HepG2 (cell line): ENCODE measurements at regions not wholly inside any gene's neighbourhood (a gene's known extent, or its start where the extent isn't known, plus 50 kb on each side); places are given as distances from the start of the nearest gene placed in this dataset.

Source experiments
- ATAC-seq: fragments of 200-7000 bp; cut with Tn5 transposase; 3 replicates; pipeline ENCODE4 v1.9.1; 2020; ENCODE audit warnings: mild to moderate bottlenecking, moderate library complexity
- BruUV-seq: library from RNA; stranded (reverse); fragments of 400-500 nt; replicated peaks from 2 replicates; lab custom pipeline; 2021; lab: Mats Ljungman, UMichigan
- CTCF ChIA-PET: fragments of 300-600 bp; formaldehyde crosslinking; extraction: SDS; loops from one replicate; lab custom pipeline; 2021; ENCODE audit warnings: low total read pairs, inconsistent platforms, low intra/inter-chr PET ratio; lab: Yijun Ruan, JAX
- POLR2A ChIA-PET: fragments of 350-600 bp; sonication (Branson Sonifier 250); formaldehyde crosslinking; loops from one replicate; lab custom pipeline; 2020; ENCODE audit warnings: antibody characterized with exemption, inconsistent platforms; lab: Yijun Ruan, JAX
- DNase-seq: peaks from one replicate; pipeline ENCODE4 v3.0.0-alpha.2; 2015; ENCODE audit warnings: low spot score
- FAIRE-seq: peaks from 3 replicates; lab custom pipeline; 2011; peaks lifted over from hg19 to GRCh38; lab: Jason Lieb, UNC
- H2AFZ ChIP-seq: one replicate; pipeline ENCODE4 v1.6.1; 2011; ENCODE audit warnings: low read length, inconsistent platforms
- H3K27ac ChIP-seq: fragments of 300-600 bp; 3 replicates; pipeline ENCODE4 v1.8.0; 2011; ENCODE audit warnings: mixed run types, mild to moderate bottlenecking, mixed read lengths, low read length, inconsistent platforms; ENCODE audit not compliant: insufficient read depth; ENCODE audit errors: extremely low read length
- H3K27me3 ChIP-seq, 2 experiments: fragments of 200-600 bp in 1 of 2; 2 replicates in 1 of 2; 3 replicates in 1 of 2; pipeline versions ENCODE4 v1.6.0 to v1.8.0; 2011; ENCODE audit warnings: low read length in 2 of 2, mild to moderate bottlenecking in 2 of 2, moderate library complexity in 2 of 2, inconsistent platforms in 1 of 2; ENCODE audit not compliant: insufficient read depth in 2 of 2, control insufficient read depth in 1 of 2
- H3K36me3 ChIP-seq, 2 experiments: fragments of 200-600 bp in 1 of 2; replicated peaks in 1 of 2; 2 replicates in 1 of 2; 3 replicates in 1 of 2; pipeline versions ENCODE4 v1.5.1 to v1.8.0; 2011; ENCODE audit warnings: low read length in 2 of 2, inconsistent platforms in 1 of 2; ENCODE audit not compliant: insufficient read depth in 2 of 2, control insufficient read depth in 1 of 2
- H3K4me1 ChIP-seq: 2 replicates; pipeline ENCODE4 v1.5.1; 2012; ENCODE audit warnings: low read length, inconsistent platforms; ENCODE audit not compliant: insufficient read depth
- H3K4me2 ChIP-seq: 2 replicates; pipeline ENCODE4 v1.6.0; 2011; ENCODE audit warnings: low read depth, low read length, inconsistent platforms
- H3K4me3 ChIP-seq, 3 experiments: fragments of 200-600 bp in 1 of 3; sonication (generic), shearing (Covaris generic) in 1 of 3; replicated peaks in 1 of 3; 2 replicates each; pipeline ENCODE4 v1.5.1; 2011 to 2016; ENCODE audit warnings: low read length in 3 of 3, inconsistent platforms in 2 of 3, low read depth in 2 of 3, mild to moderate bottlenecking in 2 of 3, control low read depth in 1 of 3, mixed read lengths in 1 of 3; ENCODE audit not compliant: insufficient read depth in 1 of 3
- H3K79me2 ChIP-seq: one replicate; pipeline ENCODE4 v1.6.1; 2011; ENCODE audit warnings: low read length, inconsistent platforms; ENCODE audit not compliant: insufficient read depth
- H3K9ac ChIP-seq: 2 replicates; pipeline ENCODE4 v1.6.0; 2011; ENCODE audit warnings: mild to moderate bottlenecking, low read depth, low read length, inconsistent platforms; ENCODE audit not compliant: insufficient read depth
- H3K9me3 ChIP-seq: 2 replicates; pipeline ENCODE4 v1.5.1; 2012; ENCODE audit warnings: mild to moderate bottlenecking, low read length
- H4K20me1 ChIP-seq: 2 replicates; pipeline ENCODE4 v1.6.0; 2011; ENCODE audit warnings: inconsistent platforms, mild to moderate bottlenecking, low read length, moderate library complexity; ENCODE audit not compliant: insufficient read depth
- GMEB1 ChIP-seq: sonication (generic); formaldehyde crosslinking; IDR thresholded peaks from 2 replicates; pipeline ENCODE4 v1.5.1; 2020; ENCODE audit warnings: missing genetic modification reagents, mild to moderate bottlenecking, borderline replicate concordance
- HBP1 ChIP-seq: IDR thresholded peaks from 2 replicates; pipeline ENCODE4 v1.6.1; 2016; ENCODE audit warnings: low read depth, control low read depth
- KDM3A ChIP-seq: IDR thresholded peaks from 2 replicates; pipeline ENCODE4 v1.6.1; 2018; ENCODE audit warnings: low read depth, missing compliant biosample characterization
- MBNL3 ChIP-seq: fragments of 250-450 bp; sonication (Bioruptor Pico); conservative IDR thresholded peaks from 2 replicates; pipeline ENCODE4 v1.8.0; 2022; ENCODE audit warnings: mild to moderate bottlenecking, inconsistent platforms
- MXD4 ChIP-seq: IDR thresholded peaks from 2 replicates; pipeline ENCODE4 v1.6.1; 2016; ENCODE audit warnings: mild to moderate bottlenecking, missing biosample characterization, missing genetic modification reagents
- MYC ChIP-seq: sonication (generic); formaldehyde crosslinking; IDR thresholded peaks from 2 replicates; pipeline ENCODE4 v1.9.0; 2021; ENCODE audit warnings: missing genetic modification reagents, borderline replicate concordance
- NFRKB ChIP-seq: fragments of 450-650 bp; IDR thresholded peaks from 2 replicates; pipeline ENCODE4 v1.6.1; 2017
- POLR2AphosphoS5 ChIP-seq: IDR thresholded peaks from 2 replicates; pipeline ENCODE4 v1.6.1; 2012; ENCODE audit warnings: low read depth, low read length
- PREB ChIP-seq: sonication (generic); formaldehyde crosslinking; IDR thresholded peaks from 2 replicates; pipeline ENCODE4 v1.4.0; 2020; ENCODE audit warnings: missing genetic modification reagents
- SALL2 ChIP-seq: sonication (generic); formaldehyde crosslinking; IDR thresholded peaks from 2 replicates; pipeline ENCODE4 v1.8.1; 2023; ENCODE audit warnings: mild to moderate bottlenecking, missing genetic modification reagents, inconsistent platforms
- SAP130 ChIP-seq: IDR thresholded peaks from 2 replicates; pipeline ENCODE4 v1.6.1; 2016; ENCODE audit warnings: low read depth
- SMAD3 ChIP-seq: sonication (generic); formaldehyde crosslinking; IDR thresholded peaks from 2 replicates; pipeline ENCODE4 v1.4.0; 2020; ENCODE audit warnings: missing genetic modification reagents
- SRSF1 ChIP-seq: fragments of 200-400 bp; formaldehyde crosslinking; optimal IDR thresholded peaks from 2 replicates; pipeline ENCODE3; 2017; ENCODE audit warnings: mild to moderate bottlenecking, low read depth, low read length, moderate library complexity
- TMF1 ChIP-seq: sonication (generic); formaldehyde crosslinking; IDR thresholded peaks from 2 replicates; pipeline ENCODE4 v1.8.1; 2022; ENCODE audit warnings: low read depth, missing genetic modification reagents
- ZIK1 ChIP-seq: sonication (generic); formaldehyde crosslinking; IDR thresholded peaks from 2 replicates; pipeline ENCODE4 v1.5.0; 2020; ENCODE audit warnings: mild to moderate bottlenecking, low read depth, missing genetic modification reagents, borderline replicate concordance
- ZNF12 ChIP-seq: sonication (generic); formaldehyde crosslinking; IDR thresholded peaks from 2 replicates; pipeline ENCODE4 v1.5.0; 2020; ENCODE audit warnings: missing genetic modification reagents
- ZNF121 ChIP-seq: sonication (generic); formaldehyde crosslinking; IDR thresholded peaks from 2 replicates; pipeline ENCODE4 v1.5.0; 2020; ENCODE audit warnings: mild to moderate bottlenecking, missing genetic modification reagents
- ZNF230 ChIP-seq: sonication (generic); formaldehyde crosslinking; IDR thresholded peaks from 2 replicates; pipeline ENCODE4 v1.4.0; 2020; ENCODE audit warnings: mild to moderate bottlenecking, missing genetic modification reagents
- ZNF30 ChIP-seq: sonication (generic); formaldehyde crosslinking; IDR thresholded peaks from 2 replicates; pipeline ENCODE4 v1.5.0; 2020; ENCODE audit warnings: mild to moderate bottlenecking, missing genetic modification reagents
- ZSCAN20 ChIP-seq: sonication (generic); formaldehyde crosslinking; IDR thresholded peaks from 2 replicates; pipeline ENCODE4 v1.4.0; 2020; ENCODE audit warnings: missing genetic modification reagents, mild to moderate bottlenecking, borderline replicate concordance
- in situ Hi-C: cut with HindIII; loops from 2 replicates; pipeline ENCODE4 v1.10.0; 2017; ENCODE audit warnings: low pct_unique_long_range_greater_than_20kb; ENCODE audit not compliant: extremely low pct_ligation_motif_present
- intact Hi-C: fragments of 100-400 bp; cut with micrococcal nuclease; formaldehyde crosslinking; loops from one replicate; pipeline ENCODE4 v1.10.0; 2022; ENCODE audit not compliant: unreplicated experiment

- no peak for FAIRE-seq
Observed at GRCh38 chr14:45721472-45721871, 468.5 kb upstream of the MIS18BP1 start.

More at GRCh38 chr14:45721472-45721871, 468.5 kb upstream of the MIS18BP1 start:
- H3K27me3 ChIP-seq = no peaks in the 10 kb centered on the region
- no peak overlapping the region for H3K27ac ChIP-seq
- no peaks in the 10 kb centered on the region for H3K4me1 ChIP-seq
- H3K9me3 ChIP-seq = peaks cover 26% of the 10 kb centered on the region
- H4K20me1 ChIP-seq = no peaks in the 10 kb centered on the region
- TF ChIP-seq MYC (CRISPR knock-in tag) = no peak
- no peak for TF ChIP-seq KDM3A (CRISPR knock-in tag)
- no peak for TF ChIP-seq PREB (CRISPR knock-in tag)
- TF ChIP-seq POLR2AphosphoS5 = no peak
- TF ChIP-seq SALL2 (CRISPR knock-in tag) = no peak
- TF ChIP-seq SRSF1 = no peak
- no peak for TF ChIP-seq ZSCAN20 (CRISPR knock-in tag)
- no peak for TF ChIP-seq GMEB1 (CRISPR knock-in tag)
- no peak for TF ChIP-seq ZNF230 (CRISPR knock-in tag)
- no peak for TF ChIP-seq TMF1 (CRISPR knock-in tag)
- TF ChIP-seq HBP1 (CRISPR knock-in tag) = no peak
- no peak for TF ChIP-seq SMAD3 (CRISPR knock-in tag)
- no peak for TF ChIP-seq ZNF12
- TF ChIP-seq ZNF30 (CRISPR knock-in tag) = no peak
- no peak for TF ChIP-seq ZIK1 (CRISPR knock-in tag)
- no peak for TF ChIP-seq MBNL3 (CRISPR knock-in tag)
- TF ChIP-seq ZNF121 = no peak
- no peak for TF ChIP-seq NFRKB
- no peak for TF ChIP-seq MXD4 (CRISPR knock-in tag)
- no peak for TF ChIP-seq SAP130 (CRISPR knock-in tag)
- TF ChIP-seq, all 625 proteins: peak for 0
- intact Hi-C loops (no loop called here), in situ Hi-C loops (no loop called here)
- no peak overlapping the region for H3K4me3 ChIP-seq
- ATAC-seq (no peak), DNase-seq (no peak)
- H3K36me3 ChIP-seq = no peaks in the 10 kb centered on the region
- H3K4me2 ChIP-seq = no peak overlapping the region
- no TSS peak for BruUV-seq
- no peak overlapping the region for H2AFZ ChIP-seq
- CTCF ChIA-PET = no interaction called here
- H3K9ac ChIP-seq = no peak overlapping the region
- POLR2A ChIA-PET = no interaction called here
- no peaks in the 10 kb centered on the region for H3K79me2 ChIP-seq
